GM10248 (cell line): ENCODE measurements at regions not wholly inside any gene's neighbourhood (a gene's known extent, or its start where the extent isn't known, plus 50 kb on each side); places are given as distances from the start of the nearest gene placed in this dataset.

Source experiments
- CTCF ChIA-PET: fragments of 300-600 bp; sonication (Branson Sonifier 250); formaldehyde crosslinking; extraction: SDS; loops from one replicate; lab custom pipeline; 2021; ENCODE audit warnings: antibody characterized with exemption; lab: Yijun Ruan, JAX
- POLR2A ChIA-PET: fragments of 350-650 bp; sonication (Branson Sonifier 250); formaldehyde crosslinking; extraction: SDS; loops from one replicate; lab custom pipeline; 2020; ENCODE audit warnings: antibody characterized with exemption; lab: Yijun Ruan, JAX
- DNase-seq: peaks from one replicate; pipeline ENCODE4 v3.0.0; 2012; ENCODE audit errors: extremely low spot score
- CTCF ChIP-seq: IDR thresholded peaks from 2 replicates; pipeline ENCODE4 v1.5.1; 2012; ENCODE audit warnings: mild to moderate bottlenecking, low read depth; ENCODE audit errors: extremely low read depth, missing control alignments, control extremely low read depth

- ChIA-PET CTCF (interaction anchor here (1.1 to 1.6 kb wide), 2 partner anchors 13 to 16 kb away, joined by 3 read pairs; no protein-coding TSS in a partner anchor), POLR2A (no interaction called here)
- TF ChIP-seq CTCF = no peak
- DNase-seq = no peak
These were observed 97.1 kb upstream of the CELF4 start for GRCh38 chr18:37662546-37663339.

- TF ChIP-seq CTCF = no peak
- CTCF ChIA-PET = interaction anchor here (1.6 kb wide), 1 partner anchor 12 kb away, joined by 3 read pairs; no protein-coding TSS in a partner anchor
- POLR2A ChIA-PET = no interaction called here
These were observed 96.5 kb upstream of the CELF4 start for GRCh38 chr18:37662099-37662498.

GRCh38 chr18:37661478-37661877 is 95.9 kb upstream of the CELF4 start:
- TF ChIP-seq CTCF = no peak
- POLR2A ChIA-PET = no interaction called here
- no peak for DNase-seq
- CTCF ChIA-PET = no interaction called here

More at GRCh38 chr18:37662099-37662498, 96.5 kb upstream of the CELF4 start:
- no peak for DNase-seq

GRCh38 chr18:37661061-37661460 is 95.5 kb upstream of the CELF4 start:
- ChIA-PET CTCF (no interaction called here), POLR2A (no interaction called here)
- TF ChIP-seq CTCF = no peak
- DNase-seq = no peak

GRCh38 chr18:37660658-37661057 is 95.1 kb upstream of the CELF4 start:
- DNase-seq = no peak
- no peak for TF ChIP-seq CTCF
- POLR2A ChIA-PET = no interaction called here
- CTCF ChIA-PET = no interaction called here

- POLR2A ChIA-PET = no interaction called here
- no peak for DNase-seq
- CTCF ChIA-PET = no interaction called here
- no peak for TF ChIP-seq CTCF
These were observed 94.3 kb upstream of the CELF4 start for GRCh38 chr18:37659906-37660305.
